Rectal smooth muscle tissue (tissue), 1 donor: ENCODE measurements at regions not wholly inside any gene's neighbourhood (a gene's known extent, or its start where the extent isn't known, plus 50 kb on each side); places are given as distances from the start of the nearest gene placed in this dataset.

ENCODE experiments used
- H3K27ac ChIP-seq: one replicate; pipeline ENCODE4 v1.7.0; 2013; ENCODE audit warnings: low read depth, low read length, inconsistent platforms
- H3K27me3 ChIP-seq: one replicate; pipeline ENCODE4 v1.7.0; 2013; ENCODE audit warnings: low read length; ENCODE audit not compliant: control insufficient read depth, insufficient read depth
- H3K36me3 ChIP-seq: one replicate; pipeline ENCODE4 v1.7.0; 2013; ENCODE audit warnings: low read length; ENCODE audit not compliant: control insufficient read depth, insufficient read depth
- H3K4me1 ChIP-seq: one replicate; pipeline ENCODE4 v1.7.0; 2013; ENCODE audit warnings: low read length; ENCODE audit not compliant: control insufficient read depth, insufficient read depth
- H3K4me3 ChIP-seq: one replicate; pipeline ENCODE4 v1.7.0; 2013; ENCODE audit warnings: low read length
- H3K9ac ChIP-seq: one replicate; pipeline ENCODE4 v1.7.0; 2013; ENCODE audit warnings: low read length

DNA sequence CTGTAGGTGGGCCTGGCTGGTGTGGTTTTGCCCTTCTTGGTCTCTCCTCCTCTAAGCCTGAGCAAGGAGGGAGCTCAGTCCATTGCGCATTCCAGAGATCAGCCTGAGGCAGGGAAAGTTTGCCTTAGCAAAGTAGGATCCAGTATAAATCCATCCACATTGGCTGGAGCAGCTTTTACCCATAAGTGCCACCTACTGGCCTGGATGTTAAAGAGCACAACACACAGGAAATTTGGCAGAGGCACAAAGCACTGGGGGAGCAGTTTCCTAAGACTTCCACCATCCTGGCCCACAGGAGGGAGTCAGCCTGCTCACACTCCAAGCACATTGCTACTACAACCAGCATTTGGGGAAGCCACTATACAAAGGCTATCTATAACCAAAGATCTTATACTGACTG, 1124.2 kb downstream of the SLITRK1 start:
- Histone ChIP-seq H3K27me3 (no peaks in the 10 kb centered on the region), H3K4me3 (no peak overlapping the region), H3K27ac (no peak overlapping the region), H3K9ac (no peak overlapping the region), H3K4me1 (no peaks in the 10 kb centered on the region), H3K36me3 (no peaks in the 10 kb centered on the region)

DNA sequence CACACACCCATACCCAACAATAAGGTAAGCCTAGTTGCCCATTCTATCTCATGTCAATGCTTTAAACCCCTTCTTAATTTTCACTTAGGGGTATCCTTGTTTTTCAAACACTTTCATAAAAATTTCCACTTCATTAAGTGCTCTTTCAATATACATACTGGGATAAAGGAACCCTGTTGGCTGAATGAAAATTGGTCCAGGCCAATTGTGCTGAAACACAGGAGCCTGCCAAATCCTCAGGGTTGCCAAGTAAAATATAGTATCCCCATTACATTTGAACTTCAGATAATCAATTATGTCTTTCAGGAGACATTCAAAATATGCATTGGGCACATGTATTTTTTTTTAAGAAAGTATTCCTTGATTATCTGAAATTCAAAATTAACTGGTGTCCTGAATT, 1131.1 kb downstream of the SLITRK1 start:
- Histone ChIP-seq H3K4me3 (no peak overlapping the region), H3K36me3 (no peaks in the 10 kb centered on the region), H3K9ac (no peak overlapping the region), H3K27ac (no peak overlapping the region), H3K27me3 (no peaks in the 10 kb centered on the region), H3K4me1 (peaks cover 4% of the 10 kb centered on the region)

DNA sequence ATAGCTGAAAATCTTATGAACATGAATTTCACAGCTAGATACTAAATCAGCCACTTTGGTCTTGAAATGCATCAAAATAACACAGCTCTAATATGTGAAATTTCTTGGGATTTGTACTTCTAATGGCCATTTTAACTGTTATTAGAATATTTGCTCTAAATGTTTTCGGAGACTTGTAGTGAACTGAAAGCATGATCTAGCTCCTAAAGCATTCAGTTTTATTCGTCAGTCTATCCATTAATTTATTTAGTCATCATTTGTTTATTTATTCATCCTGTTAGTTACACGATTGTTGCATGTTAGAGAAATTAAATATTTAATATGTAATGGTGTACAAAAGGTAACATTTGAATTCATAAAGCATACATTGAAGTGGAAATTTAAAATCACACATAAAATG, 1132.7 kb downstream of the SLITRK1 start:
- H3K27me3 ChIP-seq: no peaks in the 10 kb centered on the region
- H3K27ac ChIP-seq: no peak overlapping the region
- no peak overlapping the region for H3K4me3 ChIP-seq
- no peak overlapping the region for H3K9ac ChIP-seq
- peaks cover 4% of the 10 kb centered on the region for H3K4me1 ChIP-seq
- no peaks in the 10 kb centered on the region for H3K36me3 ChIP-seq

DNA sequence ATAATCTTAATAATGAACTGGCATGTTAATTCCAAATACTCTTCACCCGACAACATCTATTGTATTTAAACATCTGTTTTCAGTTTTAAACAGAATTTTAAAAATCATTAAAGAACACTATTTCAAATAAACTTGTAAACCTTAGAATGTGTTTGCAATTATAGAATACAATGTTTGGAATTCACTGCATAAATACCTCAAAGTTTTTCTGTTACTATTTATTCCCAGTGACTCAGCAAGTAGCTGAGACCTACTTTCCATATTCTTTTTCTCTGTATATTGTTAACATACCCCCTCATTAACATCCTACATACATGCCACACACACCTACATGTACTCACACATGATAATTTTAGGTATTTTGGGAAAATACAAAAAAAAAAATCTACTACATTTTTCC, 1134.3 kb downstream of the SLITRK1 start:
- no peak overlapping the region for H3K9ac ChIP-seq
- peaks cover 4% of the 10 kb centered on the region for H3K4me1 ChIP-seq
- H3K27me3 ChIP-seq: no peaks in the 10 kb centered on the region
- H3K4me3 ChIP-seq: no peak overlapping the region
- H3K36me3 ChIP-seq: no peaks in the 10 kb centered on the region
- no peak overlapping the region for H3K27ac ChIP-seq

DNA sequence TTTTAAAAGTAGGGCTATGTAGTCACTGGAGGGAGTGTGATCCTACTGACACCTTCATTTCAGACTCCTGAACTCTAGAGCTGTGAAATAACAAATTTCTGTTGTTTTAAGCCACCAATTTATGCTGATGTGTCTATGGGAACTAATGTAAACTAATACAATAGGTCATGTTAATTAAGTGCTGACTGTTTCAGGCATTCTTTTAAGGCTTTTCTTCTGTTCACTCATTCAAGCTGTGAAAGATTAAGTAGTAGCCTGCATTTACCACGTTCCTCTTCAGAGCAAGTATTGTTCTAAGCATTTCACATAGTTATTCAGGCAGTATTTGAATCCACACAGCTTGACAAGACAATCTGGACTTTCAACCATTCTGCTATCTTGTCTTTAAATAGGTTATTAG, 1135.0 kb downstream of the SLITRK1 start:
- Histone ChIP-seq H3K4me3 (no peak overlapping the region), H3K9ac (no peak overlapping the region), H3K27ac (no peak overlapping the region), H3K36me3 (no peaks in the 10 kb centered on the region), H3K27me3 (no peaks in the 10 kb centered on the region), H3K4me1 (peaks cover 4% of the 10 kb centered on the region)

DNA sequence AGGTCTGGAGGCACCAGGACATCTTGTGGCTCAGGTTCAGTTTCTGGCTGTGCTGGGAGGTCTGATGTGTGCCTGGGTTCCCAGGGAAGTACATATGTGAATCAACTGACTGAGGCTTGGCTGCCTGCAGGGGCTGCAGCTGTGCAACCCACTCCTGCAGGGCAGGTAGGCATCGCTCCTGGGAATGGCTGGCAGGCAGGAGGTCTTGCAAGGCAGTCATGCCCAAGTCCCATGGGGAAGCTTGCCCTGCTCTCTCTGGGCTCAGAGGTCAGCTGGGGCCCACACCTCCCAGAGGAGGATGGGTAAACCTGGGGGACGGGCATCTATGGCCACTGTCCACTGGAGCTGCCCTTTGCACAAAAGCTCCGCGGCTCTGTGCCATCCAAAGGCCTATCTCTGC, 1141.8 kb downstream of the SLITRK1 start:
- Histone ChIP-seq H3K9ac (no peak overlapping the region), H3K4me3 (no peak overlapping the region), H3K36me3 (no peaks in the 10 kb centered on the region), H3K27me3 (no peaks in the 10 kb centered on the region), H3K27ac (no peak overlapping the region), H3K4me1 (no peaks in the 10 kb centered on the region)

DNA sequence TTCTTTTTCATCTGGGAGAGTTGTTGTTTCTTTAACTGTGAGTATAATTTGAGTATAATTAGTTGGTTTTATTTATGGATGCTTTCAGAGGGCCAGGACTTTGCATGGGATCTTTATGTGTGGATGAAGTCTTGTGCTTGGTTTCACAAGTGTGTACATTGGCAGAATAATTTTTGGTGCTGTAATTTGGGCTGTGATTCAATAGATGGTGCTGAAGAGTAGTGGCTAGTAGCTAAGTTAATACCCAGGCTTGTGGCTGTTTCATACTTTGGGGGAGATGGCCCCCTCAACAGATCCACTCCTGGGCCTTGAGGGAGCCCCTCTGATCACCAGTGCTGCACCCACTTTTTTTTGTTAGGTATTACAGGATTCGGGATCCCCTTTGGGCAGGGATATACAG, 1142.4 kb downstream of the SLITRK1 start:
- Histone ChIP-seq H3K4me1 (no peaks in the 10 kb centered on the region), H3K36me3 (no peaks in the 10 kb centered on the region), H3K27ac (no peak overlapping the region), H3K27me3 (no peaks in the 10 kb centered on the region), H3K4me3 (no peak overlapping the region), H3K9ac (no peak overlapping the region)

DNA sequence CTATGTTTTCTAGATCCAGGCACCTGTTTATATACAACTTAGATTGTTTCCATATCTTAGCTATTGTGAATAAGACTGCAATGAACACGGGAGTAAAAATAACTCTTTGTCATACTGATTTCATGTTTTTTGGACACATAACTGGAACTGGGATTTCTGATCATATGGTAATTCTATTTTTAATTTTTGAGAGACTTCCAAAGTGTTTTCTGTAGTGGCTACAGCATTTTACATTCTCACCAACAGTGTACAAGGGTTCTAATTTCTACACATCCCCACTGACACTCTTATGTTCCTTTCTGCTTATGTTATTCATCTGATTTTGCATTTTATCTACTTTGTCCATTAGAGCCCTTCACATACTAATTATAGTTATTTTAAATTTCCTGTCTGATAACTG, 1152.9 kb downstream of the SLITRK1 start:
- Histone ChIP-seq H3K4me1 (no peaks in the 10 kb centered on the region), H3K9ac (no peak overlapping the region), H3K27ac (no peak overlapping the region), H3K4me3 (no peak overlapping the region), H3K27me3 (no peaks in the 10 kb centered on the region), H3K36me3 (no peaks in the 10 kb centered on the region)

DNA sequence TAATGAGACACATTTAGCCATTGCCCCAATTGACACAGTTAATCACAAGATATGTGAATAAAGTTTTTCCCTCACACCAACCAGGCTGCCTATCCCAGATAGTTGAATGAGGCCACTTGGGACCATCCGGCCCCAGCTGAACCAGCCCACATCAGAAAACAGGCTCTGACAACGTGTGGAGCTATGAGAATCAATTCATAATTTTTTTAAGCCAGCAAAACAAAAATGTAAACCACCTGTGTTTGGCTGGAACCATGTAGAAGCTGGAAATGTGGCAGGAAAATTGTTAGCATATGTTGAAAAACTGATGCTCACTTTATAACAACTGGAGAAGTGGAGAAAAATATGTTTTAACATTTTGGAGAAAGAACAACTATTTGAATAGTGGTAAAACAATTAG, 1161.3 kb downstream of the SLITRK1 start:
- Histone ChIP-seq H3K4me3 (no peak overlapping the region), H3K4me1 (no peaks in the 10 kb centered on the region), H3K9ac (no peak overlapping the region), H3K36me3 (no peaks in the 10 kb centered on the region), H3K27ac (no peak overlapping the region), H3K27me3 (no peaks in the 10 kb centered on the region)

DNA sequence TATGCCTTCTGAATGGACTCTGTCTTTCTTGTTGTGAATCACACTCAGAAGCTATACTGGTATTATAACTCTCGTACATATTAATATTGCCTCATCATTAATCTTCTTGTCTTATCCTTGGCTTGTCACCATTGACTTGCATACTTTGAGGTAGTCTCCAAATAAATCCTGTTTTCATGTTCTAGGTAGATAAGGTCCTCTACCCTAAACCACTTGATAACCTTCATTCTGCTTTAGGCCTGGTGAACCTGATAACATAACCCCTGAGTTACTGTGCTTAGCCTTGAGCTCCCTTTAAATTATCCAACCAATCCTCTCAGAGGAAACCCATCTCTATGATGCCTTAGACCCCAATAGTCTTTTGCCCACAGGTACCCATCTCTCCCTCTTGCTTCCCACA, 1162.3 kb downstream of the SLITRK1 start:
- no peaks in the 10 kb centered on the region for H3K4me1 ChIP-seq
- H3K27ac ChIP-seq: no peak overlapping the region
- no peak overlapping the region for H3K9ac ChIP-seq
- H3K4me3 ChIP-seq: no peak overlapping the region
- H3K36me3 ChIP-seq: no peaks in the 10 kb centered on the region
- no peaks in the 10 kb centered on the region for H3K27me3 ChIP-seq

DNA sequence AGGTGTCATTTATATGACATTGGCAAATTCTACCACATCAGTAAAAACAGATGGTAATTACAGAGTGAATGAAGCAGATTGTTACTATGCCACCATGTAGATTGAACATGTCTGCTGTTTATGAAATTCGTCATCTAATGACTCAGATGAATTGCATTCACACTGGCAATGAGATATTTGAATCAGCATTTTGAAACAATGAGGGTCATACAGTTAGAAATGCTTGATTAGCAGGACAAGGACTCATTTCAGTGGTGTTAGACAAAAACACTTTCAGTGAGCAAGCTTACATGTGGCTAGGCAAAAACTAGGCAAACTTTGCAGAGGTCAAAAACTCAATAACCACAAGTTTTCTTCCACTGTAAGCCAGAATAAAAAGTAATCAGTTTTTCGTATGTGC, 1165.0 kb downstream of the SLITRK1 start:
- Histone ChIP-seq H3K9ac (no peak overlapping the region), H3K27ac (no peak overlapping the region), H3K4me3 (no peak overlapping the region), H3K36me3 (no peaks in the 10 kb centered on the region), H3K27me3 (no peaks in the 10 kb centered on the region), H3K4me1 (no peaks in the 10 kb centered on the region)

DNA sequence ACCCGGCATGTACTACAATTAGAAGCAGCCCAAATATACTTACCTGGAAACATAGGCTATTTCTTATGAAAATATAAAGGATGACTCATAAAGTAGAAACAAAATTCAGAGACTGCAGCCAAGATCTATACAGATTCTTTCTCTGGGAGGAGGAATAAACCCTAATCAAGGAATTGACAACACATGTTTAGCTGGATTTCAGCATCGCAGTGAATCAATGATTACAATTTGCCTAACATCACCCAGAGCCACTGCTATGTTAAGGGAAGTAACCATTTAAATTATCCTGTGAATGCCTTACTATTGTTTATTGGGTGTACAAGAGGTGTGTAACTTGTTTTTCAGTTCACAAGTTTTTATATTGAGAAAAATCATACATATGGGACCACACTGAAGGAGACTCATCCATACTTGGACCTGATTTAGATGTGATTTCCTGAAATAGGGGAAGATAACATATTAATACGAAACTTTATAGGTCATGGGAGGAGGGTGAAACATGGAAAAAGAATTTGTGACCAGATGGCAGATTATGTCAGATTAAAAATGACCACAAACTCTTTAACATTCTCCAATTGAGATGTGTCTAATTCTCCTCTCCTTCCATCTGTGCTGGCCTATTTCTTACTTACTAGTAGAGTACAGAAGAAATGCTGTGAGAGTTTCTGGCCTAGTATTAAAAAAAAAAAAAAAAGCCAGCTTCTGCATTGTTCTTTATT, 1168.4 kb downstream of the SLITRK1 start:
- no peak overlapping the region for H3K4me3 ChIP-seq

DNA sequence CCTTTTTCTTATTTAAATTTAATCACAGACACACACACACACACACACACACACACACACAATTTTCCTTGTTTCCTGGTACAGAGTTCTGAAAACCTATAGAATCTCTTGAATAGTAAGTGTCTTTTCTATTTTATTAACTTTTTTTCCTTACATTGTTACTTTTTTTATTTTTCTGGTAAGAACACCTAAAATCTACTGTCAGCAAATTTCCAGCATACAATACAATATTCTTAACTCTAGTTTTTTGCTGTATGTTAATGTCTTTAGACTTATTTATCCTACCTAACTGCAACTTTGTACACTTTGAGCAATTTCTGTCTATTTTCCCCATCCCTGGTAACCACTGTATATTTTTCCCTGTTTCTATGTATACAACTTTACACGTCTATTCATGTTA, 1179.8 kb downstream of the SLITRK1 start:
- no peaks in the 10 kb centered on the region for H3K36me3 ChIP-seq
- H3K9ac ChIP-seq: no peak overlapping the region
- H3K27me3 ChIP-seq: no peaks in the 10 kb centered on the region
- no peaks in the 10 kb centered on the region for H3K4me1 ChIP-seq
- H3K27ac ChIP-seq: no peak overlapping the region
- no peak overlapping the region for H3K4me3 ChIP-seq

More for the DNA sequence above, 1168.4 kb downstream of the SLITRK1 start:
- Histone ChIP-seq H3K36me3 (no peaks in the 10 kb centered on the region), H3K4me1 (no peaks in the 10 kb centered on the region), H3K27ac (no peak overlapping the region), H3K27me3 (no peaks in the 10 kb centered on the region), H3K9ac (no peak overlapping the region)
